Endothelial cell of umbilical vein (primary cell): ENCODE measurements at regions not wholly inside any gene's neighbourhood (a gene's known extent, or its start where the extent isn't known, plus 50 kb on each side); places are given as distances from the start of the nearest gene placed in this dataset.

Source experiments
- CTCF ChIP-seq, 2 donors: IDR thresholded peaks; 1 replicate in 1 of 2; 2 replicates in 1 of 2; pipeline ENCODE4 v1.5.1; 2011; ENCODE audit warnings: low read length in 2 of 2, mild to moderate bottlenecking in 2 of 2, moderate library complexity in 2 of 2, control low read depth in 1 of 2, inconsistent platforms in 1 of 2, low read depth in 1 of 2; ENCODE audit not compliant: insufficient read depth in 1 of 2; ENCODE audit errors: extremely low read depth in 1 of 2
- EZH2 ChIP-seq: IDR thresholded peaks from 2 replicates; pipeline ENCODE4 v1.6.1; 2012; ENCODE audit warnings: borderline replicate concordance, low read depth, mild to moderate bottlenecking, moderate library complexity, low read length, inconsistent platforms; ENCODE audit not compliant: severe bottlenecking
- MAX ChIP-seq: IDR thresholded peaks from 2 replicates; pipeline ENCODE4 v1.6.1; 2011; ENCODE audit not compliant: insufficient read depth, insufficient read length
- MYC ChIP-seq: IDR thresholded peaks from one replicate; pipeline ENCODE4 v1.6.1; 2011; ENCODE audit warnings: mild to moderate bottlenecking, low read depth, low read length
- POLR2A ChIP-seq: IDR thresholded peaks from 2 replicates; pipeline ENCODE4 v1.6.1; 2012; ENCODE audit warnings: low read depth, mild to moderate bottlenecking, control low read depth, low read length
- POLR2AphosphoS5 ChIP-seq: IDR thresholded peaks from 2 replicates; pipeline ENCODE4 v1.6.1; 2012; ENCODE audit warnings: low read depth, mild to moderate bottlenecking, control low read depth, low read length, moderate library complexity; ENCODE audit not compliant: insufficient read depth

- TF ChIP-seq CTCF (IDR thresholded peaks at IDR 0.05; ENCODE audit: extremely low read depth in 1 of 2, insufficient read depth in 1 of 2, low read depth in 1 of 2, low read length in 2 of 2) (no peak), MAX (no peak), POLR2A (no peak), MYC (no peak), POLR2AphosphoS5 (no peak), EZH2 (no peak)
Measured at GRCh38 chr16:26901196-26901861, 165.4 kb upstream of the C16orf82 start.
